GM21381 (cell line): ENCODE measurements at regions not wholly inside any gene's neighbourhood (a gene's known extent, or its start where the extent isn't known, plus 50 kb on each side); places are given as distances from the start of the nearest gene placed in this dataset.

ENCODE experiments used
- ATAC-seq: cut with Tn5 transposase; IDR thresholded peaks from one replicate; pipeline ENCODE4 v1.9.1; 2021; ENCODE audit warnings: mild to moderate bottlenecking, moderate library complexity; ENCODE audit not compliant: unreplicated experiment

DNA sequence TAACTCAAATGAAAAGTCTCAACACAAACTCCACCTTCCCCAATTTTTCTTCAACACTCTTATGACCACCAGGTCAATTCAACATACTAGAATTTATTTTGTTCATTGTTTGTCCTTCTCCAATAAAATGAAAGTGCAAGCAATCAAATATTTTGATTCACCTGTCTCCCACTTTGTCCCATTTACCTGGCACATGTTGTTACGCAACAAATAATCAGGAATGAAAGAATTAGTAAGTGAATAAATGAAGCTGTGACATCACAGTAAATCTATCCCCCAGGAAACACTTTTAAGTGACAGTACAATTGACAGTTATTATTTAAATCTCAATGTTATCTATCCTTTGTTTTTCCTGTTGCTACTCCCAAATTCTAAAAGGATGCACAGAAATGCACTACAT lies 393.7 kb upstream of the OPRM1 start:
- ATAC-seq, result no peak

DNA sequence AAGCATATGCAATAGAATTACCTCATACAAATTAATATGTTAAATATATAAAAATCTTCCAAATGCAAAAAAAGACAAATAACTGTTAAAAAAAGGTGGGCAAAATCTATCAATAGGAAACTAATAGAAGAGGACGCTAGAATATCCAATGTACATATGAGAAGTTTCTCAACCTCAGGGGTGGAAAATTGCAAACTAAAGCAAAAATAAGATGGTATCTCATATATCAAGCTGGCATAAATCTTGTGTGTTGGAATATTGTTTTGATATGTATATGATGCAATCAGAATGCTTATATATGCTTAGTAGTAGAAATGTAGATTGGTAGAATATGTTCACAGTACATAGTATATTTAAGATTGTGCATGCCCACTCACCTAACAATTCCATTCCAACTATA lies 395.0 kb upstream of the OPRM1 start:
- no peak for ATAC-seq

DNA sequence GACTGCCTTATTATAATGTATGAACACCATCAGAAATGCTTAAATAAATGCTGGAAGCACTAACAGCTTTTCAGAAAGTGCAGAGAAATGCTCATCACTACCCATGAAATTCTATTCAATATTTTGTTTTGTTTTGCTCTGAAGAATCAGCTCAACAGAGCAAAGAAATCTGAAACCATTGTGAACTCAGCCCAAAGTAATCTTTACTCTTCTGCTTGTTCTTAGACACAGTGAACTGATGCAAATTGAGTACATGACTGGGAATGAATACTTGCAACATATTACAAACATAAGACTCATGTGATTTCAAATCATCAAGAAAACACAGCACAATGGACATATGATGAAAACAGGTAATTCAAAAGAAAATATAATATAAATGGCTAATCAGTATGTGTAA lies 404.6 kb upstream of the OPRM1 start:
- ATAC-seq, result no peak

DNA sequence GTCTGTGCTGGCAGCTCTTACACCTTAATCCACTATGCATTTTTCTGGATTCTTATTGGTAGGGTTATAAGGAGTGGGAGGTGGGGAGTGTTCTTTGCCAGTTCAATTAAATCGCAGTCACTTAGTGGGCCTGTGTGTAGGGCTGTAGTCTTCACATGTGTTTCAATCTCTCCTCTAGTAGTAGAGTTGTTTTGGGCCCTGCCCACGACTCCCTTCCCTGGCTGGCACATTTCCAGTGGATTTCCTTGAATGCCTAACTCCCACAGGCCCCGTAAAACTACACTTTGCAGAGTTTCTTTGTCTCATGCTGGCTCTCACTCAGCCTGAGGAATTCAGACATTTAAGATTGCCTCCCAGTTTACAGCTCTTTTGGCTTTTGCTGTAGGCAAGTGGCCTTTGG lies 414.0 kb upstream of the OPRM1 start:
- ATAC-seq, result no peak

DNA sequence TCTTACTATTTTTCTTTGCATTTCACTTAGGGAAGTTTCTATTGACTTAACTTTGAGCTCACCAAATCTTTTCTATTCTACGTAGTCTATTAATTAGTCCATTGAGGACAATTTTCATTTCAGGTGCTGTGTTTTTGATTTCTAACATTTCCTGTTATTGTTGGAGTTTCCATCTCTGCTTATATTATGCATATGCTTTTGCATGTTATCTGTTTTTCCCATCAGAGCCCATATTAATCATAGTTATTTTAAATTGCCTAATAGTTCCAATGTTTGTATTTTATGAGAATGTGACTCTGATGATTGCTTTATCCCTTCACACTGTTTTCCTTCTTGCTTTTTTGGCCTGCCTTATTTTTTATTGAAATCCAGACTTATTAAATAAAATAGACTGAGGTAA lies 414.5 kb upstream of the OPRM1 start:
- ATAC-seq, result no peak

DNA sequence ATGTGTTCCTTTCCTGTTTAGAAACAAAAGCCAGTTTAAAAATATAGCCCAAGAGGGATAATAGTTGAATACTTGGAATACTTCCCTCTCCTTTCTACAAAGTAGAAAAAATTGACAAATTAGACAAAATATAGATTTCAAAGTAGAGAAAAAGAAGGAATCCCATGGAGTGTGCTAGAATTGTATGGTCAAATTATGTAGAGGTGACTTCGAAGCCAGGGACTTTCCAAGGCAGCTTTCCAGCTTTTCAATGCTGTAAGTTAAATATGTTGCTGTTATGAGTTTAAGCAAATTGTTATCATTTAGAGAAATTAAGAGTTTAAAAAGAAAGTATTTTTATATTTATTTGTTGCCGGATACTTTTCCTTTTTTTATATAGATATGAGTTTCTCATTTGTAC lies 415.5 kb upstream of the OPRM1 start:
- ATAC-seq, result no peak

DNA sequence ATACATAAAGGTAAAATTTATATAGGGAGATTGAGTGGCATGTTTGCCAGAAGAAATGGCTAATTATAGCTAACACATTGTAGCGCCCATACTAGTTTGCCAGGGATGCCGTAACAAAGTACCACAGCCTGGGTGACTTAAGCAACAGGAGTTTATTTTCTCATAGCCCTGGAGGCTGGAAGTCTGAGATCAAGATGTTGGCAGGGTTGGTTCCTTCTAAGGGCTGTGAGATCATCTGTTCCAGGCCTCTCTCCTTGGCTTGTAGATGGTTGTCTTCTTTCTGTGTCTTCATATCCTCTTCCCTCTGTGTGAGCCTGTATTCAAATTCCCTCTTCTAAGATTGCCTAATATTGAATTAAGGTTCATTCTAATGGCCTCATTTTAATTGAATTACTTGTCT lies 417.5 kb upstream of the OPRM1 start:
- no peak for ATAC-seq

DNA sequence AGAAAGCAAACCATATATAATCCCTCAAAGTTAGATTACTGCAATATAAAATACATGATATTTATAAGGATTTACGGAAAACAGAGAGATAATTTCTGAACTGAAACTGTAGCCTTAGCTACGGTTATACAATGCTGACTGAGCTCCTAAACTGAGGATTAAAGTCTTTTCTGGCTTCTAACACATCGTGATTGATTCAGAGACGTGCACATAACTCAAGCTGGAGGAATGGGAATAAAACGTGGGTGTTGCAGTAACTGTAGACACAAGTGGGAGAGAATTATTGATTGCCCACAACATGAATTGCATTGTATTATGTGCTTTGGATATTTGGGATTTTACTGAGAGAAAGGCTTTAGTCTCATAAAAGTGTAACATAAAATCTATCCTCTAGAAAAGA lies 418.0 kb upstream of the OPRM1 start:
- no peak for ATAC-seq

DNA sequence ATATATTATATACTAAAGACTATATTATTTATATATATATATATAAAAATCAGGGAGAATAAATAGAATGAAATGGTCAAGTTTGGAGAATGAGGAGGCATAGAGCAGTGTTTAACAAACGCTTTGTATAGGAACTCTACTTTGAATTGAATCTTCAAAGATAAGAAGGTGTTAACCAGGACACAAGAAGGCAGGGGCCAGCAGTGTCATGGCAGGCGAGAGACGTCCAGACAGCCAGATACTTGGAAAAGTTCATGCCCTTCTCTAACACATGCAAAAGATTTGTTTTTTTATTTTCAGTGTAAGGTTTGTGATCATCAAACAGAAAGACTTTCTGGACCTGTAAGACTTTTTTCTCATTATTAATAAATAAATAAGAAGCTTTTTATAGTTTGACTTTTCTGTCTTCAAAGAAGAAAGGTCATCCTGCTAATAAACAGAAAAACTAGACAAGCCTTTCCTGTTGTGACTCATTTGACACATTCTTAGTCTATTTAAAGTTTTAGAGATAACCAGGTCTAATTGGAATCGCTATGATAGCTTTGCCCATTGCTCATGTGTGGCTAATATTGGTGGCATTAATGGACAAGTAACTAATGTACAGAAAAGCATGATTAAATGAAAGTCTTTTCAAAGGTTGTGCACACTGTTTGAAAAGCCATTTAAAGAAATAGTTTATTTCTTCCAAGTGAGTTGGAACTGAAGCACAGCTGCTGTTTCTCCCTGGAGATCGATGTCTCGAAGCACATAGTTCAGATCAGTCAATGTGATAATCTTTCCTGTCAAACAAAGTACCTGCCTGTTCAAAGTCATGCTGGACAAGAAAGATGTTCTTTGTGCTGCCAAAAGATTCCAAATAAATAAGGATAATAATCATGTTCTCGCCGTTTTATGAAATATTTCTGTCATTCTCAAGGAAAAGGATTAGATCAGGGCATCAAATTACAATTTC lies 420.4 kb upstream of the OPRM1 start:
- no peak for ATAC-seq

DNA sequence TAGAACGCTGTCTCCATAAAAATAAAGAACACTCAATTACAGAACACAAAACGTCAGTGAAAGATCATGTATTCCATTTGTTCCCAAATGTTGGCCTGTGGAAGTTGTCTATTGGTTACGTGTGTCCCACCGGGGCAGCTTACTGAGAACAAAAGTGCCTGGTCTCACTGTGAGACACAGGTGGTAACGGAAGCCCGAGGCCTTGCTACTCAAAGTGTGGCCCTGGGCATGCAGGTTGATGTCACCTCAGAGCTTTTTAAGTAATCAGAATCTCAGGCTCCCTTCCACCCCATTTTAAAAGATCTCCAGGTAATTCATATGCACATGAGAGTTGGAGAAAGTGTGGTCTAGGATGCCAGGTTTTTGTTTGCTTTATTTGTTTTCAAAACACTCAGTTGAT lies 422.5 kb upstream of the OPRM1 start:
- no peak for ATAC-seq

DNA sequence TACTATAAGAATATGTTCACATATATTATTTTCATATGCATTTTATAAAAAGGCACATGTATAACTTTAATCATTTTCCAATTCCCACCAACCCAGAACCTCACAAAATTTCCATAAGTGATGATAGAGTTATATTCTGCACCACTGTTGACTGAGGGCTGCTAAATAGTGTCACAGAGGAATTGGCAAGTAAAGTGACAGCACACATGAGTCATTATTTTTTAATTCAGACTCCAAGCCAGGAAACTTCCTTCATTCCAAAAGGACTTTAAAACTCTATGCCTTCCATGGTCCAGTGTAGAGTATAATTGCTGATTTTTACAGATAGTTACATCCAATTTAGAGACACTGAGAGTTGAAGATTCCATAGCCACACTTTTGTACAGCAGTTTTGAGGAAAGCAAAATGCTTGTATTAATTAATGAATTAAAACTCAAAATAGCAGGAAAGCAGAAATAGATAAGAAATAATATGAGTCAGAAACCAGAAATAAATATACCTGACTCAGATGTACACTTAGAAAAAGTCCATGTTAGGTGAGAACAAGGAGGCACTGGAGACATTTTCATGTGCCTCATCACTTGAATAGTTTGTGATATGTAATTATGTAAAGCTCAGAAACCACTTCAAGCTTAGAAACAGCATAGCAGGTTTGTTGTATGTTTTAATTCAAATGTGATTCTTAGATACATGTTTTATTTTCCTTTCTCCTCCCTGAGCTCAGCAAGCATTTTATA lies 425.2 kb upstream of the OPRM1 start:
- no peak for ATAC-seq

DNA sequence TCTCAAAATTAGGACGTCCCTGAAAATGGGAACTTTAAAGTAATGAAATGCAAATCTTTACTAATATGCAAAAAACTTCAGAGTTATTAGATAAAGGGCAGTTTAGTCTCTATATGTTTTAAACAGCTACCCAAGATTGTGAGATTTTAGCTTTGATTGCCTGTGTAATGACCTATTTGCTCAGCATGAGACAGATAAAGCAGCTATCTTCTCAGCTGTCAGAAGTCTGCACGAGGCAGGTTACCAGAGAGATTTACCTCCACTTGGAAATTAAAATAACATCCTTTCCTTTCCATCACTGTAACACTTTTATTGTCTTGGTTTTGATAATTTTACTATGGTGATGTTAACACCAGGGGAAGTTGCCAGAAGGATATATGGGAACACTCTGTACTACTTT lies 436.6 kb upstream of the OPRM1 start:
- ATAC-seq, result no peak

DNA sequence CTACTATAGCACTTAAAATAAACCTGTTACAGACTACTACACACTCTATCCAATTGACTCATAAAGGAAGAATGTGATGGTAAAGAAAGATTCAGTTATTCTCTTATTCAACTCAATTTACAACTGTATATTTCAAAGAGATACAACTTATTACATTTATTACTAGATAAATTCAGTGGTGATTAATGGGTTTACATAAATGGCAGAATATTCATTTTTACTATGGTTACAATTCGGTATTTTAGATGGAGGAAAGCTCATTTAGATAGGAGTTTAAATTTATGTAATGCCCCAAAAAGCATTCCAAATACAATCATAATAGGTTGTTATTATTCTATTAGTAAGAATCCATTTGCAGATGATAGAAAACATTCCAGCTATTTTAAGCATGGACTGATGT lies 439.1 kb upstream of the OPRM1 start:
- no peak for ATAC-seq

DNA sequence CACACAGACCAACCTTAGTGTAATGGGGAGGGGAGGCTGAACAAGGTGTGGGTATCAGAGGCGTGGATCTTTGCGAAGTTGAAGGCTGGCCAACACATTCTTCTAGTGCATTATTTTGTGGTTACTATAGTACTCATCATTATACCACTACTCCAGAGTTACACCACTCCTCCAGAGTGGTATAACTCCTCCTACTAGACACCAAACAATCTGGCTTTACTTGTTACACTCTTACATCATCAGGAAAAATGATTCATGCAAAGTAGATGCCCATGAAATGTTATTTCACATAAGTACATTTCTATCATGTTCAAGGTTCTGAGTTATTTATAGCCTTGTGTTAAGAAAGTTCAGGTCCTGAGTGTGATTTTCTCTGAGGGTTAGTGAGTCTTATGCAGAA lies 443.1 kb upstream of the OPRM1 start:
- no peak for ATAC-seq

DNA sequence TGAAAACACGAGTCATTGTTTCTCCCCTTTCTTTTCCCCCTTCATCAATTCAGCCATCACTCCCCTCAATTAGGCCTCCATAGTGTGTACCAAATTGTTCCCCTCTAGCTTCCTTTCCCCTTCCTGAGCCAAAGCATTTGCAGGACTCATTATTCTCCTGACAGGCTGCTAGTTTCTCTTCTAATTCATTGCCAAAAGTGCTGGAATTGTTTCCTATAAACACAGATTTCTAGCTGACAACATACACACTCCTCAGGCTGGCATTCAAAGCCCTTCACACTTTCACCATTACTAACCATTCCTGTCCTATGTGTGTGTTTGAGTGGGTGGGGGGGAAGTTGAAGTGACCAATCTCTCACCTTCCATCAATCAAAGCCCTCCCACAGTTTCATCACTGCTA lies 444.2 kb upstream of the OPRM1 start:
- ATAC-seq, result no peak

DNA sequence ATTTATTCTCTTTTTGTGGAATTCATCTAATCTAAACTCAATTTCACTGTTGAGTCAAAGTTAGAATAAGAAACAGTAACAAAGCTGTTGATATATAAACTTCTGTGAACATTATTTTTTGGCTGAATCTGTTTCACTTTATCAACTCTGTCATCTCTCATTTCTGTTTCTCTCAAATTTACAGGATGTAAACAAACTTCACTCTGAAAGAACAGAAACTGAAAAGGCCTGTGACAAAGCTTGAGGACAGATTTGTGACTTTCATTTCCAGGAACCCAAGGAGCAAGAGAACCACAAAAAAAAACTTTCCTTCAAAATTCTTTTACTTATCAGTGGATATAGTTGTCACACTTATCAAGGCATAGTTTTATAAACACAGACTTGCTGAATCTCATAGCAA lies 447.9 kb upstream of the OPRM1 start:
- peak; percentile 69 for ATAC-seq

DNA sequence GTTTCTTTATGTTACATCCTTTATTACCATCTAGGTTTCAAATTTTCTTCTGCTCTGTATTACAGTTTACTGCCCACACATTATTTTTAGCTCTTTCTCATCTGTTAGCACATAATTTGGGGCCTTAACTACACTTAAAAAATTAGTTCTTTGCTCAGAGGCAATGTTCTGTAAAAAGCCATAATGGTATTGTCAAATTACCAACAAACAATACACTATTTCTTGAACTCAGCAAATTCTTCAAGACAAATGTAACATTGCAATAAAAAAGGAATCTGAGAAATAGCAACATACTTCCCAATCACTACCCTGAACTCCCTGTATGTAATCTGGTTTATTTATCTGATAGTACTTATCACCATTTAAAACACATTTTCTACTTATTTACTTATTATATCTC lies 448.6 kb upstream of the OPRM1 start:
- ATAC-seq, result no peak

DNA sequence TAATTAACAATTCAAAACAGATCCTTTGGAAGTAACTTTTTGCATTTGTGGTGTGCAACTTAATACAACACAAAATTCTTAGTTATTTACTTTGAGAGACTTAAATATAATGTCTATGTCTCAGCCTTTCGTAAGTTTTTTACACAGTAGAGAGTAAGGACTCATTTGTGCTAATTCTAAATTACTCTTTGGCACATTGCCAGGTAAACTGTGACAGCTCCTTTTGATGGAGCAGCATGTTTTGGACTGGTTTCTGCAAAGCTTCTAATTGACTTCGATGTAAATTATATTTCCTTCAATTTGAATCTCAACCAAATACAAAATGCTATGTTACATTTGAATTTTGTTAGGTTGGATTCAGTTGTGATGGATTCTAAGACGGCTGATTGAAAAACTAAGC lies 450.7 kb upstream of the OPRM1 start:
- no peak for ATAC-seq

DNA sequence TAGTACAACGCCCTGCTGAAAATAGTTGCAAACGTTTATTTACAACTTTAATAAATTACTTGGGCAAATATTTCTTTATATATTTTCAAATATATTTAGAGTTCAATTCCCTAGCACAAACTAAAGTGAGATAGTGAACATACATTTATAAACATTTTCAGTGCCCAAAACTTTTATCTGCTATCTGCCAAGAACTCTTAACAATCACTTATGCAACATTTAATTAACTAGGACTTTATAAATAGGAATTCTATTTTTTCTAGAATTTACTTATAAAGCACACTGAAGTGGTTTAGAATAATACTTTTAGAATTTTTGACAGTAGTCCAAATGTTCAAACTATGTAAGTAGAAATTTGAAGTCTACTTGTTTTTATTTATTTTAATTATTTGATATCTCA lies 452.6 kb upstream of the RGS17 start:
- ATAC-seq, result no peak

DNA sequence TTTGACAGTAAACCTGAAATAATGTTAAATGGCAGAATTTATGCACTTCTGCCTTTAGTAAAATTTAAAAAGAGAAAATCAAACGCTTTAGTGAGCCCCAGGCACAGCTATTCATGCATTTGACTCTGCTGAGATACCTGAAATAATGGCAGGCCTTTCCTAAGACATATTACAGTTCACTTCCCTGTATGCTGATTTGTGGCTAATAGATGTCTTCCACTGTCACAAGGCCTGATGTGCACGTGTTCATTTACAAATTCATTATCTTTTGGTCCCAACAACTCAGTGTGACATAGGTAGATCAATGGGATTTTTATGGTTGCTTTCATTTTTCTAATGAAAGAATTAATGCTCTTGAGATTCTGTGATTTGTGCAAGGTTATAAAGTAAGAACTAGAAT lies 449.7 kb upstream of the RGS17 start:
- no peak for ATAC-seq

DNA sequence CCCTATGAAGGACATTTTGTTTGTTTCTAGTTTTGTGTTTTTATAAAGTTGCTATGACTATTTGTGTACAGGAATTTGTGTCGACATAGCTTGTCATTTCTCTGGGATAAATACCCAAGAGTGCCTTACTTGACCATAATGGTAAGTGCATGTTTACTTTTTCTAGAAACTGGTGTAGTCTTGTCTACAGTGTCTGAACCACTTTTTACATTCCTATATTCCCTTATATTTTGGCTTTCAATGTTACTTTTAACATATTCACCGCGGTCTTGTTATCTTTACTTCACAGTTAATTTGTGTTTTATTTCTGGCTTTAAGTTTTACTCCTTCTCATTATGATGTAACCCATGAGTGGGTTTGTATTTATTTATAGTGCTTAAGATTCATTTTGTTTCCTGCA lies 444.4 kb upstream of the RGS17 start:
- no peak for ATAC-seq

DNA sequence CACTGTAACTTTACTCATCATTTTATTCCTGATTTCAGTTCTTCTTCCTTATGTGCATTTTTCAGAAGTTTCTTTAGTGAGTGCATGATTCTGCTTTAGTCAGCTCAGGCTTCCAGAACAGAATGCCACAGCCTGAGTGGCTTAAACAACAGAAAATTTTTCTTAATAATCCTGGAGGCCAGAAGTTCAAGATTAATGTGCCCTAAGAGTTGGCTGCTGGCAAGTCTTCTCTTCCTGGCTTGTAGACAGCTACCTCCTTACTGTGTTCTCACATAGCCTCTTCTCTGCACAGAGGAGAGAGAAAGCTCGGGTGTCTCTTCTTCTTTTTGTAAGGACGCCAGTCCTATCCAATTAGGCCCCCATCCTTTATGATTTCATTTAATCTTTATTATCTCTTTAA lies 443.1 kb upstream of the RGS17 start:
- ATAC-seq, result no peak
